Stomach (tissue), 8 donors: ENCODE measurements at regions not wholly inside any gene's neighbourhood (a gene's known extent, or its start where the extent isn't known, plus 50 kb on each side); places are given as distances from the start of the nearest gene placed in this dataset.

ENCODE experiments used
- DNase-seq, 2 donors: peaks; one replicate each; pipeline versions ENCODE4 v3.0.0 to v3.0.0-alpha.2; 2013 to 2019
- H3K27ac ChIP-seq, 5 donors: fragments of 200-600 bp in 4 of 5; sonication (generic) in 4 of 5; one replicate each; pipeline ENCODE4 v1.5.1; 2013 to 2019; ENCODE audit warnings: mild to moderate bottlenecking in 1 of 5, moderate library complexity in 1 of 5
- H3K27me3 ChIP-seq, 3 donors: fragments of 200-600 bp; sonication (generic); one replicate each; pipeline ENCODE4 v1.5.1; 2017 to 2019; ENCODE audit warnings: mixed run types in 1 of 3
- H3K36me3 ChIP-seq, 4 donors: fragments of 200-600 bp; sonication (generic); 1 replicate in 3 of 4; 2 replicates in 1 of 4; pipeline ENCODE4 v1.5.1; 2016 to 2019
- H3K4me1 ChIP-seq, 4 donors: fragments of 200-600 bp; sonication (generic); one replicate each; pipeline ENCODE4 v1.5.1; 2016 to 2019
- H3K4me3 ChIP-seq, 4 donors: fragments of 200-600 bp; sonication (generic) in 3 of 4; one replicate each; pipeline ENCODE4 v1.5.1; 2016 to 2019; ENCODE audit warnings: mild to moderate bottlenecking in 1 of 4
- H3K9me3 ChIP-seq, 4 donors: fragments of 200-600 bp; sonication (generic); one replicate each; pipeline ENCODE4 v1.5.1; 2016 to 2019
- CTCF ChIP-seq, 7 experiments: fragments of 450-650 bp in 4 of 7; fragments of 200-600 bp in 3 of 7; sonication (generic) in 3 of 7; IDR thresholded peaks; one replicate each; pipeline ENCODE4 v1.5.1; 2016 to 2019; ENCODE audit warnings: antibody characterized with exemption in 7 of 7, control low read depth in 2 of 7, mild to moderate bottlenecking in 1 of 7
- EP300 ChIP-seq: sonication (generic); formaldehyde crosslinking; IDR thresholded peaks from one replicate; pipeline ENCODE4 v1.6.1; 2017; ENCODE audit warnings: antibody characterized with exemption
- POLR2A ChIP-seq, 4 donors: fragments of 450-650 bp; IDR thresholded peaks; one replicate each; pipeline ENCODE4 v1.6.1; 2016; ENCODE audit warnings: antibody characterized with exemption in 4 of 4, control low read depth in 2 of 4, mild to moderate bottlenecking in 1 of 4, moderate library complexity in 1 of 4
- POLR2AphosphoS5 ChIP-seq, 3 donors: sonication (generic); formaldehyde crosslinking; IDR thresholded peaks; one replicate each; pipeline ENCODE4 v1.6.1; 2016; ENCODE audit warnings: antibody characterized with exemption in 3 of 3
- WGBS, 5 donors: extraction: QIAGEN DNeasy Blood & Tissue Kit in 3 of 5; methylation state at CpG; one replicate each; pipeline versions ENCODE4 v1.1.5 to v1.1.7; 2013 to 2018; 5-methylcytosine and 5-hydroxymethylcytosine counted together
- intact Hi-C: fragments of 100-400 bp; cut with DNase I; formaldehyde crosslinking; loops from one replicate; pipeline ENCODE4 v1.15.1; 2023; ENCODE audit warnings: low total_unique reads
- donor health status: healthy with polysubstance abuse.
- donor health status: Bipolar disorder and iron deficiency.
- donor health status: healthy.

- H3K27ac ChIP-seq, result no peak overlapping the region
- H3K9me3 ChIP-seq, result no peaks in the 10 kb centered on the region
- no peak for TF ChIP-seq EP300
- TF ChIP-seq CTCF (IDR thresholded peaks at IDR 0.05), result no peak
- no peak for TF ChIP-seq POLR2A (IDR thresholded peaks at IDR 0.05)
- no peak for TF ChIP-seq POLR2AphosphoS5 (IDR thresholded peaks at IDR 0.05)
- 68 to 85% (median 79%) methylated on average over 1 of the region's 1 CpG for WGBS, 5 donors
- H3K36me3 ChIP-seq, result no peaks in the 10 kb centered on the region
- H3K4me3 ChIP-seq, result no peak overlapping the region
- intact Hi-C loops, result no loop called here
- DNase-seq, result no peak
- H3K27me3 ChIP-seq, result no peaks in the 10 kb centered on the region
- no peaks in the 10 kb centered on the region for H3K4me1 ChIP-seq
These were observed 630.8 kb downstream of the NR4A2 start for GRCh38 chr2:155701721-155702120.

- DNase-seq, result no peak
- no peak for TF ChIP-seq EP300
- TF ChIP-seq POLR2A (IDR thresholded peaks at IDR 0.05), result no peak
- no peak for TF ChIP-seq POLR2AphosphoS5 (IDR thresholded peaks at IDR 0.05)
- no peak for TF ChIP-seq CTCF (IDR thresholded peaks at IDR 0.05)
- no peaks in the 10 kb centered on the region for H3K9me3 ChIP-seq
- no peaks in the 10 kb centered on the region for H3K27me3 ChIP-seq
- WGBS, 5 donors, result 57 to 81% (median 75%) methylated on average over 2 of the region's 2 CpGs
- intact Hi-C loops, result no loop called here
- no peaks in the 10 kb centered on the region for H3K4me1 ChIP-seq
- H3K4me3 ChIP-seq, result no peak overlapping the region
- H3K36me3 ChIP-seq, result no peaks in the 10 kb centered on the region
- H3K27ac ChIP-seq, result no peak overlapping the region
These were observed 636.0 kb downstream of the NR4A2 start for GRCh38 chr2:155696571-155696970.

- Histone ChIP-seq H3K9me3 (no peaks in the 10 kb centered on the region), H3K36me3 (no peaks in the 10 kb centered on the region), H3K4me1 (no peaks in the 10 kb centered on the region), H3K27ac (no peak overlapping the region), H3K27me3 (no peaks in the 10 kb centered on the region), H3K4me3 (no peak overlapping the region)
- DNase-seq, result no peak
- intact Hi-C loops, result no loop called here
- 76 to 87% (median 86%) methylated on average over 2 of the region's 2 CpGs for WGBS, 5 donors
- TF ChIP-seq POLR2AphosphoS5 (IDR thresholded peaks at IDR 0.05) (no peak), EP300 (no peak), POLR2A (IDR thresholded peaks at IDR 0.05) (no peak), CTCF (IDR thresholded peaks at IDR 0.05) (no peak)
These were observed 637.0 kb downstream of the NR4A2 start for GRCh38 chr2:155695505-155695904.

GRCh38 chr2:155692856-155693255 is 639.7 kb downstream of the NR4A2 start:
- no peaks in the 10 kb centered on the region for H3K27me3 ChIP-seq
- H3K36me3 ChIP-seq, result no peaks in the 10 kb centered on the region
- intact Hi-C loops, result no loop called here
- DNase-seq, result no peak
- H3K9me3 ChIP-seq, result no peaks in the 10 kb centered on the region
- no peak overlapping the region for H3K4me3 ChIP-seq
- no peak overlapping the region for H3K27ac ChIP-seq
- H3K4me1 ChIP-seq, result no peaks in the 10 kb centered on the region
- no peak for TF ChIP-seq CTCF (IDR thresholded peaks at IDR 0.05)

GRCh38 chr2:155692106-155692505 is 640.4 kb downstream of the NR4A2 start:
- H3K27ac ChIP-seq, result no peak overlapping the region
- TF ChIP-seq CTCF (IDR thresholded peaks at IDR 0.05), result no peak
- TF ChIP-seq EP300, result no peak
- no peak for TF ChIP-seq POLR2A (IDR thresholded peaks at IDR 0.05)
- TF ChIP-seq POLR2AphosphoS5 (IDR thresholded peaks at IDR 0.05), result no peak
- intact Hi-C loops, result no loop called here
- H3K36me3 ChIP-seq, result no peaks in the 10 kb centered on the region
- DNase-seq, result no peak
- H3K9me3 ChIP-seq, result no peaks in the 10 kb centered on the region
- H3K4me1 ChIP-seq, result no peaks in the 10 kb centered on the region
- H3K4me3 ChIP-seq, result no peak overlapping the region
- no peaks in the 10 kb centered on the region for H3K27me3 ChIP-seq
